ENCODE measurements at regions not wholly inside any gene's neighbourhood (a gene's known extent, or its start where the extent isn't known, plus 50 kb on each side); places are given as distances from the start of the nearest gene placed in this dataset.
A peak's percentile ranks its signal among the peaks of the same experiment; 100 is the strongest.

- H3K4me1 ChIP-seq, result peaks cover 0 to 8% (median 5%) of the 10 kb centered on the region in 4 donors
- H3K27ac ChIP-seq, result no peak overlapping the region
- H3K36me3 ChIP-seq, result no peaks in the 10 kb centered on the region
- H3K27me3 ChIP-seq, result no peaks in the 10 kb centered on the region
- no peak for DNase-seq
- no peak overlapping the region for H3K4me3 ChIP-seq
- no peaks in the 10 kb centered on the region for H3K9me3 ChIP-seq
- 86 to 94% (median 90%) methylated on average over 5 of the region's 5 CpGs for WGBS, 5 donors
- TF ChIP-seq EP300 (IDR thresholded peaks at IDR 0.05) (no peak), POLR2A (IDR thresholded peaks at IDR 0.05) (no peak), POLR2AphosphoS5 (IDR thresholded peaks at IDR 0.05) (no peak), CTCF (IDR thresholded peaks at IDR 0.05) (no peak)
- intact Hi-C loops (cut with DNase I; ENCODE audit: low total_unique reads), result no loop called here
These were observed 81.5 kb upstream of the NEBL start for GRCh38 chr10:20978617-20979016.

- peaks cover 0 to 8% (median 5%) of the 10 kb centered on the region in 4 donors for H3K4me1 ChIP-seq
- intact Hi-C loops (cut with DNase I; ENCODE audit: low total_unique reads), result no loop called here
- H3K9me3 ChIP-seq, result no peaks in the 10 kb centered on the region
- H3K27me3 ChIP-seq, result no peaks in the 10 kb centered on the region
- no peak overlapping the region for H3K27ac ChIP-seq
- TF ChIP-seq POLR2A (IDR thresholded peaks at IDR 0.05) (no peak), POLR2AphosphoS5 (IDR thresholded peaks at IDR 0.05) (peak in 1 of 3 donors; percentile 7), CTCF (IDR thresholded peaks at IDR 0.05) (no peak), EP300 (IDR thresholded peaks at IDR 0.05) (no peak)
- peak in 1 of 2 donors; percentile 19 for DNase-seq
- H3K4me3 ChIP-seq, result peak overlapping the region in 1 of 4 donors; percentile 20
- 24 to 39% (median 30%) methylated on average over 5 of the region's 5 CpGs for WGBS, 5 donors
- H3K36me3 ChIP-seq, result no peaks in the 10 kb centered on the region
These were observed 80.2 kb upstream of the NEBL start for GRCh38 chr10:20977300-20977699.

- TF ChIP-seq EP300 (IDR thresholded peaks at IDR 0.05) (no peak), POLR2A (IDR thresholded peaks at IDR 0.05) (no peak), POLR2AphosphoS5 (IDR thresholded peaks at IDR 0.05) (no peak), CTCF (IDR thresholded peaks at IDR 0.05) (no peak)
- DNase-seq, result no peak
- Histone ChIP-seq H3K36me3 (no peaks in the 10 kb centered on the region), H3K4me1 (peaks cover 0 to 8% (median 5%) of the 10 kb centered on the region in 4 donors), H3K27me3 (no peaks in the 10 kb centered on the region), H3K4me3 (no peak overlapping the region), H3K9me3 (no peaks in the 10 kb centered on the region), H3K27ac (no peak overlapping the region)
- intact Hi-C loops (cut with DNase I; ENCODE audit: low total_unique reads), result no loop called here
- 22 to 38% (median 29%) methylated on average over 3 of the region's 3 CpGs for WGBS, 5 donors
These were observed 79.8 kb upstream of the NEBL start for GRCh38 chr10:20976891-20977290.

- 84 to 92% (median 89%) methylated on average over 3 of the region's 3 CpGs for WGBS, 5 donors
- Histone ChIP-seq H3K27me3 (no peaks in the 10 kb centered on the region), H3K36me3 (no peaks in the 10 kb centered on the region), H3K27ac (no peak overlapping the region), H3K4me3 (no peak overlapping the region), H3K9me3 (no peaks in the 10 kb centered on the region), H3K4me1 (peaks cover 0 to 8% (median 5%) of the 10 kb centered on the region in 4 donors)
- intact Hi-C loops (cut with DNase I; ENCODE audit: low total_unique reads), result no loop called here
- TF ChIP-seq POLR2A (IDR thresholded peaks at IDR 0.05), result no peak
- TF ChIP-seq CTCF (IDR thresholded peaks at IDR 0.05), result no peak
- TF ChIP-seq POLR2AphosphoS5 (IDR thresholded peaks at IDR 0.05), result no peak
- no peak for TF ChIP-seq EP300 (IDR thresholded peaks at IDR 0.05)
- DNase-seq, result no peak
These were observed 79.3 kb upstream of the NEBL start for GRCh38 chr10:20976390-20976789.

Measured in stomach (tissue), 8 donors.